OCI-M2 (cell line): ENCODE measurements at regions not wholly inside any gene's neighbourhood (a gene's known extent, or its start where the extent isn't known, plus 50 kb on each side); places are given as distances from the start of the nearest gene placed in this dataset.

Source experiments
- DNase-seq: peaks from one replicate; lab custom pipeline; 2025; ENCODE audit not compliant: unreplicated experiment; lab: John Stamatoyannopoulos, UW

DNA sequence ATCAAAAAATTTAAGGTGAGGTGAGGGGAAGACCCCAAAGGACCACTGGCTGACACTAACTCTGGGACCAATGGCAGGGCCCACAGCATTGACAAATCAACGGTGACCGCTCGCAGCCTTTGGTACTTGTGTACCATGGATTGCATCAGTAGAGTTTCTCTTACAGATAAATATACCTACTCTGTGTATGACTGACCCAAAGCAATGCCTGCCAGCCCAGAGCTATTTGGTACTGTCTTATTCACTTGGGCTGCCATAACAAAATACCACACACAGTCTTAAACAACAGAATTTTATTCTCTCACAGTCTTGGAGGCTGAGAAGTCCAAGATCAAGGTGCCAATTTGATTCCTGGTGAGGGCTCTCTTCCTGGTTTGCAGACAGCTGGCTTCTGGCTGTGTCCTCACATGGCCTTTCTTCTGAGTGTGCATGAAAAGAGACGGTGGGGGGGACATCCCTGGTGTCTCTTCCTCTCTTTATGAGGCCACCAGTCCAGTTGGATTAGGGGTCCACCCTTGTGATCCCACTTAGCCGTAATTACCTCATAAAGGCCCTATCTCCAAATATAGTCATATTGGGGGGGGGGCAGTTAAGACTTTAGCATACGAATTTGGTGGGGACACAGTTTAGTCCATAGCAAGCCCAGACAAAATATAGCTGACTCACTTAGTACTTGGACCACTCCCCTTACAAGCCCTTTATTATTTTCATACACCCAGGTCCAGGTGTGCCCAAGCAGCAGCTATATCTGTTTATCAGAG lies 336.3 kb downstream of the CD83 start:
- no peak for DNase-seq

GRCh38 chr6:14454473-14454775 lies 336.9 kb downstream of the CD83 start:
- no peak for DNase-seq

DNA sequence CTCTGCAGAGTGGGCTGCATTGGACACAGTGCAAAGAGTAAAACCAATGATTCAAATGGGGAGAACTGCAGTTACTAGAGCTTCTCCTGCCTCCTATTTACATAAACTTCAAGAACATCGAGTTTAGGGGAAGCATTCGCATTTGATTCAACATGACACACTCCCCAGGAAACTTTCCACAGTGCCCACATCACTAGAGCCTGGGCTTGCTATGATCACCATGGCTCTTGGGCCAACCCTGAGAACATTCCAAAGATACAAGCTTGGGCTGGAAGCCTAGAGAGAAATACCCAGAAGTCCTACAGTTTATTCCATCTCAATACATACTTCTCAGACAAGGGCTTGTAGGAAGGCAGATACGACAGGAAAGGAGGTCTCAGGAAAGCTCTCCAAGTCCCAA lies 337.9 kb downstream of the CD83 start:
- DNase-seq = no peak

GRCh38 chr6:14455876-14456648 lies 338.5 kb downstream of the CD83 start:
- DNase-seq = no peak

DNA sequence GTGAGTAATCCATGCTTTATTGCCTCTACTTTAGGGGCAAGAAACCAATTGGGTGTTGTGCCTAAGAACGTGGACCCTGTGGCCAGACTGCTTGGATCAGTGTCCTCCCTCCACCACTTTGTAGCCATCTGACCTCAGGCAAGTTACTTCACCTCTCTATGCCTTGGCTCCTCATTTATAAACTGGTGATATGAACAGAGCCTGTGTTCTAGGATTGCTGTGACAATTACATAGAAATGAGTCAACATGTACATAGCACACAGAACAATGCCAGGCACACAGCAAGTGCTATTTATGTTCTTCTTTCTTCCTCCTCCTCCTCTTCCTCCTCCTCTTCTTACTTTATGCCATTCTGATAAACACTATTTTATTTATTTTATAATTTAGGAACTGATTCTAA lies 339.4 kb downstream of the CD83 start:
- no peak for DNase-seq

DNA sequence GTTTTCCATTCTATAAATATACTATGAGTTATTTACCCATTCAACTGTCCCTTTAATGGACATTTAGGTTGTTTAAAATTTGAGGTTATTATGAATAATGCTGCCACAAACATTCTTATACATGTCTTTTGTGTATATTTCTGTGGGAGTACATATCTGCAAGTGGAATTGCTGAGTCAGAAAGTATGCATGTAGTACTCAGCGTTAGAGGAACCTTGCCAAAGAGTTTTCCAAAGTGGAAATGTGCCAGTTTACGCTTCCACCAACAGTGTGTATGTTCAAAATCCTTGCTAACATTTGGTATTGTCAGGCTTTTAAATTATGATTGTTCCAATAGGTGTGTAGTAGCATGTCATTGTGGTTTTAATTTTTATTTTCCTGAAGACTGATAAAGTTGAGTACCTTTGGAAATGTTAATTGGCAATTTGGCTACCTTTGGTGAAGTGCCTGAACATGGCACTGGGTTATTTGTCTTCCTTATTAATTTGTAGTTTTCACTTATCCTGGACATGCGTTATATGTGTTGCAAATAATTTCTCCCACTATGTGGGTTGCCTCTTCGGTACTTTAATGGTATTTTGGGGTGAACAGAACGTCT lies 341.2 kb downstream of the CD83 start:
- no peak for DNase-seq

- DNase-seq = no peak
Observed at GRCh38 chr6:14459315-14459714, 341.7 kb downstream of the CD83 start.

GRCh38 chr6:14460556-14460955 lies 343.0 kb downstream of the CD83 start:
- no peak for DNase-seq

DNA sequence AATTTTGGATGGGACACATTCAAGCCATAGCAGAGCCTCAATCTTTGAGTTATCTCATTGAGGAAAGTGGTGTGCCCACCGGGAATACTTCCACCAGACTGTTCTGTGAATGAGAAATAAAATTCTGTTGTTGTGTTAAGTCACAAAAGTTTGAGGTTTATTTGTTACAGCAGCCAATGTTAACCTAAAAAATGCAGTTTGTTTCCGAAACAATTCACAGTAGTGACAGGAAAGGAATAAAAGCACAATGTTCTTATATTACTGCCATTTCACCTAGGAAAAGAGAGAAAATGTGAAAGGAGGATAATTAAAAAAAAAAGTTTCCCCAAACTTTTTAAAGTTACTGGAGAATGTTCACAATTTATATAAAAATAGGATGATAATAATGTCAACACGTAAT lies 344.6 kb downstream of the CD83 start:
- DNase-seq = no peak

GRCh38 chr6:14462566-14462965 lies 345.0 kb downstream of the CD83 start:
- DNase-seq = no peak

GRCh38 chr6:14463110-14463509 lies 345.5 kb downstream of the CD83 start:
- no peak for DNase-seq

DNA sequence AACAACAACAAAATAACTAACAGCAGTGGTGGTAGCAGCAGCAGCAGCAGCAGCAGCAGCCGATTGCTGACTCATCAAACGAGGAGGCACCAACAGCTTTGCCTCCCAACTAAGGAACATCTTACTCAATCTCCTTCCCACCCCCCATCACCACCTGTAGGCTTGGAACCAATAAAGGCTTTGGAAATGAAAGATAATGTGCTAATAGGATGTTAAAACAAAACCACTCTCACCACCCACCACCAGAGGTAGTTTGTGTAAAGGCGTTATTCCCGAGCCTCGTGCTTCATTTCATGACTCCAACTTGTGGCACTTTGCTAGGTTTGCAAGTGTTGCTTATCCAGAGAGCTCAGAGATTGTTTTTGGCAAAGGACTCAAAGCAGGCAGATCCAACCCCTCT lies 346.5 kb downstream of the CD83 start:
- DNase-seq = no peak

- no peak for DNase-seq
Observed at GRCh38 chr6:14464716-14465115, 347.1 kb downstream of the CD83 start.

- DNase-seq = no peak
Observed at GRCh38 chr6:14466278-14466677, 348.7 kb downstream of the CD83 start.

- DNase-seq = no peak
Observed at GRCh38 chr6:14467591-14467990, 350.0 kb downstream of the CD83 start.

DNA sequence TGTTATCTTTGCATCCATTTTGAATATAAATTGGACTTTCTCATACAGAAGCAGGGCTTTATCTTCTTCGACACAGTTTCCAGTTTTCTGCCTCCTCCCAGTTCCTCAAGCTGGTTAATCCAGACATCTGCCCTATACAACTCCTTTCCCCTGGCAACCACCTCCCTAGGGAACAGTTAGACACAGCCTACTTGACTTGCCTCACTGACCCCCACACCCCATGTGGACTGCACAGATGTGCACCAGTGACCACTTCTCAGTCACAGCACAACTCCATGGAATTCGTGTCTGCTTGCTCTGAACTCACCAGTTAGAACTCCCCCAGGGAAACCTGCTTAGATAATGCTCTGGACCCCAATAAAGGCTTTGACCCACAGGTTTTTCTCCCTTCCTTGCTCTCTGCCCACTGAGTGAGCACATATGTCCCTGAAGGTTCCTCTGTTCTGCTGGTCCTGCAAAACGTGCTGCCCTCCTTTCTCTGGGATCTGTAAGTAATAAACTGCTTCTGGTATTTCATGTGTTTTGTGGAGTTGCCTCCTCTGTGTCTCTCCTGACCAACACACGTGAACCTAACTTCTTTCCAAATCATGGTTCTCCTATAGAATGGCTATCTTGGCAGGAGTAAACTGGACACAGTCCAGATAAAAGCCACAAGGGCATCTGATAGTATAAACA lies 351.2 kb downstream of the CD83 start:
- no peak for DNase-seq

DNA sequence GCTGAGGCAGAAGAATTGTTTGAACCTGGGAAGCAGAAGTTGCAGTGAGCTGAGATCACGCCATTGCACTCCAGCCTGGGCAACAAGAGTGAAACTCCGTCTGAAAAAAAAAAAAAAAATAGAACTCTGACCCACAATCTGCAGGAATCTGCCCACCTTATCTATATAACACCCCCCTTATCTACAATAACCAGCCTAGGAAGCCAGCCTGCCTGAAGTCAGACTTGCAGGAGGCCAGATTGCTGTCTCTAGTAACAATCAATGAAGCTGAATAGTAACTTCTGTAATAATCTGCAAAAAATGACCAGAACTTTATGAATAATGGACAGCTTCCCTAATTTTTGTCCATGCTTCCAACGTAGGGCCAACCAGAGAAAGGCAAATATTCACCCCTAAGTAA lies 352.5 kb downstream of the CD83 start:
- DNase-seq = no peak

- DNase-seq = no peak
Observed at GRCh38 chr6:14470671-14471070, 353.1 kb downstream of the CD83 start.

- no peak for DNase-seq
Observed at GRCh38 chr6:14472255-14472985, 354.8 kb downstream of the CD83 start.

DNA sequence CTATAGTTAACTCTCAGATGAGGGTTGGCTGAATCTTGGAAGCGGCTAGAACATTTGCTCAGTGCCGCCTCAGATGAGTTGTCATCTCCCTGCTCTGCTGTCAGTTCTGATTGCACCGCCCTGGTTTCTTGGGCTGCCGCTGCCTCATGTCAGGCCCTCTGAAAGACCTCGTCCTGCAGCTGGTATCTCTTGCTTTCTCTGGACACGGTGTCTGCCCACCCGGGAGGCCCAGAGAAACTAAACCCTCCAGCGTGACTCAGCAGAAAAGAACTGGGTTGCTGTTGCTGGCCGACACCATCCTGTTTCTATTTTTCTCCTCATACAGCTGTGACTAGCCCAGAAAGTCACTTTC lies 355.4 kb downstream of the CD83 start:
- no peak for DNase-seq

DNA sequence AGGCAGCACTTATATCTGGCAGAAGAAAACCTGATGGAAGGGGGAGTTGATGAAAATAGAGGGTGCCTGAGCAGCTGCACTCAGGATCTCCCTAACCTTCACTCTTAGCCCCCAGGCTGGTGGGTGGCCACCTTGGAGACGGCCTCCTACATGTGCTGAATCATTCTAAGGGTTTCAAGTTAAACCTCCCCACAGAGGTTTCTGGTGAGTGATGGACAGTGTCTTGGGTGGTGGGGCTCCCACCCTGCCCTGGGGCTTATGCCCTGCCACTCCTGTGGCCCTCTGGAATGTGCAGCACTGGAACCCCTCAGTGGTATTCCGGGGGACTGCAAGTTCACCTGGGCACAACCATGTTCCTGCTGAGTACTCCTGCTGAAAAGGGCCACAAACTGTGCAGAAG lies 357.2 kb downstream of the CD83 start:
- DNase-seq = no peak
